ENCODE measurements at regions not wholly inside any gene's neighbourhood (a gene's known extent, or its start where the extent isn't known, plus 50 kb on each side); places are given as distances from the start of the nearest gene placed in this dataset.

- TF ChIP-seq KAT2A (conservative IDR thresholded peaks at IDR 0.05; ENCODE audit: control insufficient read depth, low read depth, low read length) (no peak), POLR2AphosphoS5 (IDR thresholded peaks at IDR 0.05; ENCODE audit: low read length) (no peak), ZSCAN29 (IDR thresholded peaks at IDR 0.05) (no peak), CHD4 (IDR thresholded peaks at IDR 0.05) (no peak), IRF3 (IDR thresholded peaks at IDR 0.05) (no peak)
These were observed 213.4 kb downstream of the PALM2AKAP2 start for GRCh38 chr9:109993250-109993978.
